H1 (cell line): ENCODE measurements at regions not wholly inside any gene's neighbourhood (a gene's known extent, or its start where the extent isn't known, plus 50 kb on each side); places are given as distances from the start of the nearest gene placed in this dataset.

Source experiments
- CTCF ChIA-PET: fragments of 300-600 bp; sonication (Branson Sonifier 250); formaldehyde crosslinking; loops from one replicate; lab custom pipeline; 2021; ENCODE audit not compliant: partially characterized antibody; lab: Charles Lee
- POLR2A ChIA-PET: fragments of 300-600 bp; sonication (Branson Sonifier 250); formaldehyde crosslinking; loops from one replicate; lab custom pipeline; 2021; ENCODE audit warnings: inconsistent platforms; ENCODE audit not compliant: partially characterized antibody; lab: Charles Lee
- DNase-seq, 2 experiments: peaks; one replicate each; pipeline versions ENCODE4 v3.0.0 to v3.0.0-alpha.2; 2010 to 2022; ENCODE audit warnings: low spot score in 2 of 2, low read depth in 1 of 2, mixed read lengths in 1 of 2
- FAIRE-seq: peaks from 2 replicates; lab custom pipeline; 2011; peaks lifted over from hg19 to GRCh38; lab: Jason Lieb, UNC
- H2AFZ ChIP-seq: 2 replicates; pipeline ENCODE4 v1.8.1; 2012; ENCODE audit warnings: low read length, inconsistent platforms
- H2AK5ac ChIP-seq: 2 replicates; pipeline ENCODE4 v1.6.1; 2013; ENCODE audit warnings: low read depth, low read length
- H2BK120ac ChIP-seq: replicated peaks from 2 replicates; pipeline ENCODE3; 2013; ENCODE audit warnings: low read depth, low read length, inconsistent platforms
- H2BK12ac ChIP-seq: 2 replicates; pipeline ENCODE4 v1.6.1; 2013; ENCODE audit warnings: low read depth, low read length
- H2BK15ac ChIP-seq: 2 replicates; pipeline ENCODE4 v1.6.1; 2013; ENCODE audit warnings: low read length
- H2BK20ac ChIP-seq: 2 replicates; pipeline ENCODE4 v1.6.1; 2013; ENCODE audit warnings: low read length
- H2BK5ac ChIP-seq: 2 replicates; pipeline ENCODE4 v1.6.1; 2013; ENCODE audit warnings: low read depth, low read length
- H3K14ac ChIP-seq: 2 replicates; pipeline ENCODE4 v1.6.1; 2013; ENCODE audit warnings: inconsistent platforms; ENCODE audit not compliant: insufficient read length
- H3K18ac ChIP-seq: 2 replicates; pipeline ENCODE4 v1.6.1; 2013; ENCODE audit warnings: low read length; ENCODE audit errors: extremely low read depth
- H3K23ac ChIP-seq: 2 replicates; pipeline ENCODE4 v1.6.1; 2013; ENCODE audit warnings: inconsistent platforms; ENCODE audit not compliant: insufficient read length
- H3K23me2 ChIP-seq: 2 replicates; pipeline ENCODE4 v1.6.1; 2013; ENCODE audit warnings: low read depth, low read length
- H3K27ac ChIP-seq: 2 replicates; pipeline ENCODE4 v1.6.1; 2011; ENCODE audit warnings: low read depth, low read length, inconsistent platforms
- H3K27me3 ChIP-seq, 4 experiments: replicated peaks in 1 of 4; 1 replicate in 1 of 4; 2 replicates in 3 of 4; pipeline versions ENCODE4 v1.6.1 to v1.8.1; 2011 to 2013; ENCODE audit warnings: low read length in 3 of 4, mild to moderate bottlenecking in 3 of 4, inconsistent platforms in 2 of 4, mixed read lengths in 2 of 4, moderate library complexity in 1 of 4; ENCODE audit not compliant: control insufficient read depth in 3 of 4, insufficient read depth in 3 of 4; ENCODE audit errors: extremely low read depth in 1 of 4
- H3K36me3 ChIP-seq, 4 experiments: 2 replicates each; pipeline versions ENCODE4 v1.6.1 to v1.8.1; 2011 to 2013; ENCODE audit warnings: mild to moderate bottlenecking in 4 of 4, low read length in 3 of 4, moderate library complexity in 2 of 4, control low read depth in 1 of 4, inconsistent platforms in 1 of 4; ENCODE audit not compliant: insufficient read depth in 4 of 4, control insufficient read depth in 2 of 4
- H3K4ac ChIP-seq: replicated peaks from 2 replicates; pipeline ENCODE3; 2013; ENCODE audit warnings: low read length, low read depth, mixed read lengths, inconsistent platforms; ENCODE audit not compliant: insufficient read length
- H3K4me1 ChIP-seq, 4 experiments: replicated peaks in 1 of 4; 1 replicate in 1 of 4; 2 replicates in 3 of 4; pipeline versions ENCODE4 v1.6.1 to v1.8.1; 2011 to 2013; ENCODE audit warnings: low read length in 3 of 4, inconsistent platforms in 2 of 4, mixed read lengths in 1 of 4; ENCODE audit not compliant: insufficient read depth in 4 of 4, control insufficient read depth in 3 of 4
- H3K4me2 ChIP-seq, 2 experiments: 2 replicates each; pipeline versions ENCODE4 v1.6.1 to v1.8.1; 2011 to 2013; ENCODE audit warnings: low read depth in 2 of 2, low read length in 2 of 2, control low read depth in 1 of 2, inconsistent platforms in 1 of 2, mild to moderate bottlenecking in 1 of 2; ENCODE audit not compliant: insufficient read depth in 1 of 2
- H3K4me3 ChIP-seq, 4 experiments: fragments of 200-600, 300-600 bp in 1 of 4; sonication (generic), shearing (Covaris generic), sonication (Bioruptor Twin) in 1 of 4; 2 replicates each; pipeline versions ENCODE4 v1.5.1 to v1.8.1; 2011 to 2016; ENCODE audit warnings: low read length in 4 of 4, low read depth in 3 of 4, control low read depth in 2 of 4, inconsistent platforms in 2 of 4, mild to moderate bottlenecking in 2 of 4, mixed read lengths in 1 of 4, moderate library complexity in 1 of 4; ENCODE audit not compliant: insufficient read depth in 2 of 4; ENCODE audit errors: extremely low read depth in 1 of 4
- H3K56ac ChIP-seq: replicated peaks from 2 replicates; pipeline ENCODE3; 2013; ENCODE audit warnings: low read depth, mild to moderate bottlenecking, mixed read lengths, low read length, inconsistent platforms; ENCODE audit not compliant: insufficient read length
- H3K79me1 ChIP-seq: 2 replicates; pipeline ENCODE4 v1.6.1; 2013; ENCODE audit warnings: low read depth, low read length, control low read depth
- H3K79me2 ChIP-seq, 2 experiments: 2 replicates each; pipeline versions ENCODE4 v1.6.1 to v1.8.1; 2012 to 2013; ENCODE audit warnings: low read length in 2 of 2, mild to moderate bottlenecking in 2 of 2, inconsistent platforms in 1 of 2; ENCODE audit not compliant: insufficient read depth in 2 of 2, control insufficient read depth in 1 of 2
- H3K9ac ChIP-seq, 4 experiments: replicated peaks in 1 of 4; 1 replicate in 1 of 4; 2 replicates in 3 of 4; pipeline versions ENCODE4 v1.6.1 to v1.8.1; 2011 to 2013; ENCODE audit warnings: low read depth in 3 of 4, low read length in 3 of 4, control low read depth in 2 of 4, mild to moderate bottlenecking in 2 of 4, moderate library complexity in 2 of 4, inconsistent platforms in 1 of 4; ENCODE audit errors: extremely low read depth in 1 of 4
- H3K9me3 ChIP-seq, 2 experiments: 2 replicates each; pipeline versions ENCODE4 v1.6.1 to v1.8.1; 2012 to 2013; ENCODE audit warnings: mild to moderate bottlenecking in 2 of 2, moderate library complexity in 2 of 2, control low read depth in 1 of 2, inconsistent platforms in 1 of 2, low read depth in 1 of 2, low read length in 1 of 2, mixed read lengths in 1 of 2; ENCODE audit not compliant: insufficient read depth in 2 of 2
- H4K20me1 ChIP-seq, 2 experiments: replicated peaks in 1 of 2; 2 replicates each; pipeline versions ENCODE3 to v1.8.1; 2011 to 2013; ENCODE audit warnings: inconsistent platforms in 2 of 2, low read length in 2 of 2, mild to moderate bottlenecking in 1 of 2; ENCODE audit not compliant: insufficient read depth in 2 of 2, control insufficient read depth in 1 of 2
- H4K5ac ChIP-seq: 2 replicates; pipeline ENCODE4 v1.6.1; 2013; ENCODE audit warnings: low read length, low read depth, mixed read lengths, inconsistent platforms; ENCODE audit not compliant: insufficient read length
- H4K8ac ChIP-seq: 2 replicates; pipeline ENCODE4 v1.8.0; 2013; ENCODE audit warnings: mild to moderate bottlenecking, moderate library complexity, low read length, inconsistent platforms; ENCODE audit not compliant: insufficient read depth; ENCODE audit errors: extremely low read depth
- H4K91ac ChIP-seq: replicated peaks from 2 replicates; pipeline ENCODE3; 2013; ENCODE audit warnings: low read length, mixed read lengths, inconsistent platforms; ENCODE audit not compliant: insufficient read length
- CEBPB ChIP-seq: IDR thresholded peaks from 2 replicates; pipeline ENCODE4 v1.6.1; 2012; ENCODE audit warnings: low read depth, low read length
- EP300 ChIP-seq, 2 experiments: IDR thresholded peaks; 1 replicate in 1 of 2; 2 replicates in 1 of 2; pipeline ENCODE4 v1.6.1; 2011 to 2012; ENCODE audit warnings: low read depth in 2 of 2, low read length in 2 of 2, mild to moderate bottlenecking in 2 of 2, borderline replicate concordance in 1 of 2, inconsistent platforms in 1 of 2, moderate library complexity in 1 of 2
- EZH2 ChIP-seq: fragments of 200-600 bp; sonication (generic); IDR thresholded peaks from 2 replicates; pipeline ENCODE4 v1.7.1; 2012; ENCODE audit warnings: low read depth, mild to moderate bottlenecking, moderate library complexity, low read length, inconsistent platforms; ENCODE audit not compliant: severe bottlenecking
- NANOG ChIP-seq: IDR thresholded peaks from 2 replicates; pipeline ENCODE4 v1.6.1; 2011; ENCODE audit warnings: low read length, low read depth, mild to moderate bottlenecking, inconsistent platforms; ENCODE audit not compliant: insufficient read depth, poor library complexity, severe bottlenecking
- RAD21 ChIP-seq, 2 experiments: IDR thresholded peaks in 1 of 2; conservative IDR thresholded peaks in 1 of 2; 2 replicates each; pipeline ENCODE4 v1.6.1; 2011; ENCODE audit warnings: low read depth in 2 of 2, low read length in 2 of 2, improper control_type of control experiment in 1 of 2, inconsistent platforms in 1 of 2, mild to moderate bottlenecking in 1 of 2, moderate library complexity in 1 of 2
- RBBP5 ChIP-seq: IDR thresholded peaks from 2 replicates; pipeline ENCODE4 v1.7.1; 2012; ENCODE audit warnings: low read depth, mild to moderate bottlenecking, inconsistent platforms, low read length, moderate library complexity, borderline replicate concordance
- RXRA ChIP-seq: IDR thresholded peaks from 2 replicates; pipeline ENCODE4 v1.6.1; 2011; ENCODE audit warnings: low read depth, mild to moderate bottlenecking, low read length, moderate library complexity; ENCODE audit not compliant: insufficient read depth
- SP4 ChIP-seq: IDR thresholded peaks from 2 replicates; pipeline ENCODE4 v1.6.1; 2012; ENCODE audit warnings: low read length, inconsistent platforms
- TCF12 ChIP-seq: IDR thresholded peaks from 2 replicates; pipeline ENCODE4 v1.6.1; 2011; ENCODE audit warnings: low read depth, mild to moderate bottlenecking, low read length
- YY1 ChIP-seq: IDR thresholded peaks from 2 replicates; pipeline ENCODE4 v1.6.1; 2011; ENCODE audit warnings: low read depth, mild to moderate bottlenecking, low read length
- WGBS, 2 experiments: shearing (Covaris generic) in 1 of 2; methylation state at CpG; one replicate each; pipeline versions ENCODE4 v1.1.6 to v1.1.7; 2013 to 2015; ENCODE audit warnings: low lambda C conversion rate in 2 of 2, mixed read lengths in 2 of 2, inconsistent platforms in 1 of 2, low coverage in 1 of 2, missing lambda C conversion rate in 1 of 2; ENCODE audit not compliant: insufficient replicate concordance in 2 of 2, insufficient coverage in 1 of 2, insufficient read length in 1 of 2; ENCODE audit errors: extremely low coverage in 1 of 2, missing lambda C conversion rate in 1 of 2; 5-methylcytosine and 5-hydroxymethylcytosine counted together

GRCh38 chr2:120857931-120858330 lies 122.3 kb downstream of the GLI2 start:
- no peak for FAIRE-seq
- Histone ChIP-seq H3K23me2 (peaks cover 3% of the 10 kb centered on the region; the same call in 1 of the 2 replicates), H3K14ac (no peak overlapping the region), H2BK15ac (no peak overlapping the region), H3K36me3 (no peaks in the 10 kb centered on the region; a peak in 1 of 8 replicates), H4K91ac (no peak overlapping the region), H2BK5ac (no peak overlapping the region), H2BK12ac (no peak overlapping the region), H3K27ac (no peak overlapping the region), H4K20me1 (peaks cover 16 to 25% of the 10 kb centered on the region in 2 experiments), H2AFZ (no peak overlapping the region), H3K4ac (no peak overlapping the region), H2BK20ac (no peak overlapping the region), H3K9me3 (no peaks in the 10 kb centered on the region), H3K56ac (no peak overlapping the region), H3K4me1 (peaks cover 5 to 33% (median 24%) of the 10 kb centered on the region in 4 experiments), H4K5ac (no peak overlapping the region), H2AK5ac (no peak overlapping the region), H3K79me2 (peaks cover 0 to 37% of the 10 kb centered on the region in 2 experiments; a peak in 1 of 4 replicates), H3K23ac (no peak overlapping the region), H3K27me3 (no peaks in the 10 kb centered on the region), H2BK120ac (no peak overlapping the region), H3K79me1 (peaks cover 16% of the 10 kb centered on the region), H3K4me2 (no peak overlapping the region), H4K8ac (no peak overlapping the region), H3K4me3 (no peak overlapping the region), H3K9ac (no peak overlapping the region), H3K18ac (no peak overlapping the region)
- TF ChIP-seq CEBPB (no peak), SP4 (no peak), NANOG (no peak), RAD21 (IDR thresholded peaks at IDR 0.05 in 1 of 2, conservative IDR thresholded peaks at IDR 0.05 in 1 of 2; ENCODE audit: low read depth in 2 of 2, low read length in 2 of 2) (no peak), EP300 (IDR thresholded peaks at IDR 0.05; ENCODE audit: borderline replicate concordance in 1 of 2, low read depth in 2 of 2, low read length in 2 of 2) (no peak), EZH2 (no peak), RXRA (no peak), TCF12 (no peak), YY1 (no peak), RBBP5 (no peak)
- DNase-seq = no peak
- CTCF ChIA-PET = interaction anchor here (0.8 to 13.2 kb wide), 14 partner anchors 11 to 162 kb away, joined by 3 to 158 read pairs (median 6); no protein-coding TSS in a partner anchor
- POLR2A ChIA-PET = interaction anchor here (0.6 to 2.3 kb wide), 6 partner anchors 10 to 217 kb away, joined by 3 to 7 read pairs (median 3); no protein-coding TSS in a partner anchor
- 82% methylated on average over 7 of the region's 7 CpGs; no CpG with 5 or more reads in 1 of the 2 experiments for WGBS, 2 experiments
